SK-N-SH (cell line): ENCODE measurements at regions not wholly inside any gene's neighbourhood (a gene's known extent, or its start where the extent isn't known, plus 50 kb on each side); places are given as distances from the start of the nearest gene placed in this dataset.

Experiments
- CTCF ChIA-PET: fragments of 300-600, 350-600 bp; formaldehyde crosslinking; extraction: SDS; loops from one replicate; lab custom pipeline; 2021; lab: Yijun Ruan, JAX
- POLR2A ChIA-PET: fragments of 350-600 bp; sonication (Branson Sonifier 250); formaldehyde crosslinking; extraction: SDS; loops from one replicate; lab custom pipeline; 2020; ENCODE audit warnings: antibody characterized with exemption, inconsistent platforms; lab: Yijun Ruan, JAX
- DNase-seq: peaks from one replicate; pipeline ENCODE4 v3.0.0; 2012
- H2AFZ ChIP-seq: fragments of 200-600 bp; sonication (generic); 2 replicates; pipeline ENCODE4 v1.8.1; 2016; ENCODE audit warnings: antibody characterized with exemption, mild to moderate bottlenecking, low read depth
- H3F3A ChIP-seq: fragments of 200-600 bp; sonication (generic); replicated peaks from 2 replicates; pipeline ENCODE3; 2016; ENCODE audit warnings: antibody characterized with exemption, mild to moderate bottlenecking; ENCODE audit not compliant: insufficient read depth
- H3K27ac ChIP-seq, 2 experiments: fragments of 200-500 bp in 1 of 2; fragments of 200-600 bp in 1 of 2; sonication (Bioruptor generic) in 1 of 2; sonication (generic), shearing (Covaris generic) in 1 of 2; 2 replicates each; pipeline versions ENCODE4 v1.5.1 to v1.6.1; 2014 to 2016; ENCODE audit warnings: low read depth in 2 of 2, inconsistent platforms in 1 of 2, low read length in 1 of 2, mild to moderate bottlenecking in 1 of 2, mixed read lengths in 1 of 2
- H3K27me3 ChIP-seq: fragments of 200-600 bp; sonication (generic), shearing (Covaris generic); 2 replicates; pipeline ENCODE4 v1.6.1; 2016; ENCODE audit warnings: mixed run types; ENCODE audit not compliant: insufficient read depth
- H3K36me3 ChIP-seq, 2 experiments: fragments of 200-500 bp in 1 of 2; fragments of 200-600 bp in 1 of 2; sonication (Bioruptor generic) in 1 of 2; sonication (generic) in 1 of 2; replicated peaks in 1 of 2; 2 replicates each; pipeline versions ENCODE3 to v1.5.1; 2014 to 2016; ENCODE audit warnings: low read length in 1 of 2, mild to moderate bottlenecking in 1 of 2; ENCODE audit not compliant: insufficient read depth in 2 of 2, control insufficient read depth in 1 of 2
- H3K4me1 ChIP-seq, 2 experiments: fragments of 200-500 bp in 1 of 2; fragments of 200-600 bp in 1 of 2; sonication (Bioruptor generic) in 1 of 2; sonication (generic), shearing (Covaris generic) in 1 of 2; 2 replicates each; pipeline versions ENCODE4 v1.5.1 to v1.6.1; 2014 to 2016; ENCODE audit warnings: low read depth in 1 of 2, low read length in 1 of 2, mixed run types in 1 of 2; ENCODE audit not compliant: insufficient read depth in 2 of 2, control insufficient read depth in 1 of 2
- H3K4me2 ChIP-seq: fragments of 200-600 bp; sonication (generic), shearing (Covaris generic); 2 replicates; pipeline ENCODE4 v1.6.1; 2017; ENCODE audit warnings: mixed run types
- H3K4me3 ChIP-seq, 2 experiments: fragments of 200-500 bp in 1 of 2; fragments of 200-600 bp in 1 of 2; sonication (Bioruptor generic) in 1 of 2; sonication (generic), shearing (Covaris generic) in 1 of 2; 2 replicates each; pipeline versions ENCODE4 v1.5.1 to v1.8.1; 2014 to 2016; ENCODE audit warnings: low read depth in 2 of 2, inconsistent platforms in 1 of 2, low read length in 1 of 2, mild to moderate bottlenecking in 1 of 2, mixed read lengths in 1 of 2, moderate library complexity in 1 of 2
- H3K79me2 ChIP-seq: fragments of 200-600 bp; sonication (generic); 2 replicates; pipeline ENCODE4 v1.8.1; 2017; ENCODE audit warnings: mild to moderate bottlenecking; ENCODE audit not compliant: insufficient read depth
- H3K9ac ChIP-seq: fragments of 200-600 bp; sonication (generic); 2 replicates; pipeline ENCODE4 v1.6.1; 2017; ENCODE audit warnings: mixed run types
- H3K9me2 ChIP-seq: fragments of 200-600 bp; sonication (generic); 2 replicates; pipeline ENCODE4 v1.6.1; 2017; ENCODE audit warnings: mixed run types
- H3K9me3 ChIP-seq: fragments of 200-600 bp; sonication (generic); 2 replicates; pipeline ENCODE4 v1.6.1; 2017; ENCODE audit warnings: mixed run types, mild to moderate bottlenecking, moderate library complexity
- H4K20me1 ChIP-seq: fragments of 200-600 bp; sonication (generic); 2 replicates; pipeline ENCODE4 v1.6.1; 2017; ENCODE audit warnings: mild to moderate bottlenecking, mixed run types; ENCODE audit not compliant: insufficient read depth
- CTCF ChIP-seq: fragments of 200-600 bp; sonication (generic); IDR thresholded peaks from 2 replicates; pipeline ENCODE4 v1.6.1; 2017; ENCODE audit warnings: antibody characterized with exemption, mild to moderate bottlenecking, moderate library complexity
- EP300 ChIP-seq, 2 experiments: IDR thresholded peaks; 2 replicates each; pipeline versions ENCODE4 v1.4.0 to v1.6.1; 2012; ENCODE audit warnings: borderline replicate concordance in 1 of 2, low read depth in 1 of 2, low read length in 1 of 2
- EZH2phosphoT487 ChIP-seq: fragments of 200-600 bp; sonication (generic); IDR thresholded peaks from 2 replicates; pipeline ENCODE4 v1.6.1; 2017; ENCODE audit warnings: low read depth, mixed run types, mild to moderate bottlenecking, antibody characterized with exemption, moderate library complexity, borderline replicate concordance
- FOSL2 ChIP-seq: IDR thresholded peaks from 2 replicates; pipeline ENCODE4 v1.4.0; 2012; ENCODE audit warnings: low read depth, mild to moderate bottlenecking, moderate library complexity, borderline replicate concordance
- GABPA ChIP-seq: IDR thresholded peaks from 2 replicates; pipeline ENCODE4 v1.4.0; 2012; ENCODE audit warnings: low read depth, mild to moderate bottlenecking
- GATA2 ChIP-seq: sonication (generic); formaldehyde crosslinking; IDR thresholded peaks from 2 replicates; pipeline ENCODE4 v1.5.0; 2020; ENCODE audit warnings: mild to moderate bottlenecking, missing genetic modification reagents
- JUND ChIP-seq: IDR thresholded peaks from 2 replicates; pipeline ENCODE4 v1.4.0; 2012
- MXI1 ChIP-seq: IDR thresholded peaks from 2 replicates; pipeline ENCODE4 v1.6.1; 2012; ENCODE audit warnings: mild to moderate bottlenecking, low read depth, low read length, improper control_type of control experiment
- PBX3 ChIP-seq: IDR thresholded peaks from 2 replicates; pipeline ENCODE4; 2012
- RAD21 ChIP-seq: IDR thresholded peaks from 2 replicates; pipeline ENCODE4 v1.6.1; 2012; ENCODE audit warnings: mild to moderate bottlenecking, low read length
- RCOR1 ChIP-seq: fragments of 150-350 bp; IDR thresholded peaks from 2 replicates; pipeline ENCODE4 v1.6.1; 2017; ENCODE audit warnings: antibody characterized with exemption, low read length
- REST ChIP-seq: IDR thresholded peaks from 2 replicates; pipeline ENCODE4 v1.6.1; 2012; ENCODE audit warnings: mild to moderate bottlenecking, low read depth, low read length, moderate library complexity
- RFX5 ChIP-seq: IDR thresholded peaks from 2 replicates; pipeline ENCODE4 v1.6.1; 2012; ENCODE audit warnings: mild to moderate bottlenecking, improper control_type of control experiment, low read length
- RXRA ChIP-seq: IDR thresholded peaks from 2 replicates; pipeline ENCODE4 v1.4.0; 2012; ENCODE audit warnings: low read depth, mild to moderate bottlenecking, borderline replicate concordance
- USF2 ChIP-seq: fragments of 150-350 bp; IDR thresholded peaks from 2 replicates; pipeline ENCODE4 v1.6.1; 2017; ENCODE audit warnings: antibody characterized with exemption, low read length, low read depth, borderline replicate concordance
- WGBS: methylation state at CpG from one replicate; pipeline ENCODE4 v1.1.6; 2017; ENCODE audit warnings: low lambda C conversion rate; 5-methylcytosine and 5-hydroxymethylcytosine counted together

- no peak for TF ChIP-seq REST
- TF ChIP-seq GABPA: no peak
- no peak for TF ChIP-seq FOSL2
- TF ChIP-seq RXRA: no peak
- TF ChIP-seq GATA2 (CRISPR knock-in tag): no peak
Measured at GRCh38 chr5:12270914-12271313, 366.7 kb upstream of the CTNND2 start (continued).

GRCh38 chr5:12269164-12269563, 364.9 kb upstream of the CTNND2 start:
- CTCF ChIA-PET: no interaction called here
- Histone ChIP-seq H4K20me1 (no peaks in the 10 kb centered on the region), H3K79me2 (no peaks in the 10 kb centered on the region), H3K4me3 (no peak overlapping the region), H3F3A (no peaks in the 10 kb centered on the region), H3K4me1 (no peaks in the 10 kb centered on the region), H3K36me3 (no peaks in the 10 kb centered on the region), H3K27ac (no peak overlapping the region), H2AFZ (no peak overlapping the region), H3K9me3 (no peaks in the 10 kb centered on the region), H3K9ac (no peak overlapping the region), H3K9me2 (no peaks in the 10 kb centered on the region), H3K27me3 (no peaks in the 10 kb centered on the region), H3K4me2 (no peak overlapping the region)
- no peak for DNase-seq
- 2% methylated on average over 3 of the region's 3 CpGs for WGBS
- POLR2A ChIA-PET: no interaction called here
- TF ChIP-seq EP300 (IDR thresholded peaks at IDR 0.05; ENCODE audit: borderline replicate concordance in 1 of 2, low read depth in 1 of 2, low read length in 1 of 2) (no peak), EZH2phosphoT487 (no peak), GATA2 (CRISPR knock-in tag) (no peak), GABPA (no peak), FOSL2 (no peak), RXRA (no peak), PBX3 (no peak), RAD21 (no peak), USF2 (no peak), RFX5 (no peak), RCOR1 (no peak), MXI1 (no peak), JUND (no peak), CTCF (no peak)
